Mucosa of descending colon (tissue), 3 donors: ENCODE measurements at regions not wholly inside any gene's neighbourhood (a gene's known extent, or its start where the extent isn't known, plus 50 kb on each side); places are given as distances from the start of the nearest gene placed in this dataset.

Source experiments
- ATAC-seq: fragments of 200-7000 bp; cut with Tn5 transposase; one replicate; pipeline ENCODE4 v1.9.1; 2020; ENCODE audit warnings: mild to moderate bottlenecking, moderate library complexity
- DNase-seq, 3 donors: peaks; one replicate each; pipeline ENCODE4 v3.0.0-alpha.2; 2020
- H3K36me3 ChIP-seq: fragments of 200-600 bp; one replicate; pipeline ENCODE4 v1.8.0; 2021; ENCODE audit warnings: low read depth, mild to moderate bottlenecking
- H3K4me1 ChIP-seq: fragments of 200-600 bp; one replicate; pipeline ENCODE4 v1.8.0; 2021; ENCODE audit warnings: low read depth, mild to moderate bottlenecking
- H3K4me3 ChIP-seq: fragments of 200-600 bp; one replicate; pipeline ENCODE4 v1.8.0; 2021; ENCODE audit warnings: mild to moderate bottlenecking
- H3K9me3 ChIP-seq: fragments of 200-600 bp; one replicate; pipeline ENCODE4 v1.8.0; 2021; ENCODE audit warnings: mild to moderate bottlenecking
- intact Hi-C, 2 donors: fragments of 100-400 bp; cut with DNase I in 1 of 2; cut with micrococcal nuclease in 1 of 2; formaldehyde crosslinking; loops; one replicate each; pipeline versions ENCODE4 v1.11.0 to v1.11.1; 2022; cut with DNase I, micrococcal nuclease
- TF ChIP-seq, protein P1 (sequence below): fragments of 200-600 bp; IDR thresholded peaks from one replicate; pipeline ENCODE4 v1.8.0; 2022; ENCODE audit warnings: antibody characterized with exemption, mild to moderate bottlenecking
- donor health status: DM: no; HTN: no; CAD: no; lungs with moderate emphysema.
- donor health status: DM: no; HTN: no; CAD: no.
- donor health status: DM: no; HTN: yes; CAD: no.

GRCh38 chr15:96701443-96701842 lies 370.9 kb downstream of the NR2F2 start:
- H3K4me3 ChIP-seq = no peak overlapping the region
- no peaks in the 10 kb centered on the region for H3K36me3 ChIP-seq
- DNase-seq = no peak
- no peaks in the 10 kb centered on the region for H3K4me1 ChIP-seq
- TF ChIP-seq, protein P1, sequence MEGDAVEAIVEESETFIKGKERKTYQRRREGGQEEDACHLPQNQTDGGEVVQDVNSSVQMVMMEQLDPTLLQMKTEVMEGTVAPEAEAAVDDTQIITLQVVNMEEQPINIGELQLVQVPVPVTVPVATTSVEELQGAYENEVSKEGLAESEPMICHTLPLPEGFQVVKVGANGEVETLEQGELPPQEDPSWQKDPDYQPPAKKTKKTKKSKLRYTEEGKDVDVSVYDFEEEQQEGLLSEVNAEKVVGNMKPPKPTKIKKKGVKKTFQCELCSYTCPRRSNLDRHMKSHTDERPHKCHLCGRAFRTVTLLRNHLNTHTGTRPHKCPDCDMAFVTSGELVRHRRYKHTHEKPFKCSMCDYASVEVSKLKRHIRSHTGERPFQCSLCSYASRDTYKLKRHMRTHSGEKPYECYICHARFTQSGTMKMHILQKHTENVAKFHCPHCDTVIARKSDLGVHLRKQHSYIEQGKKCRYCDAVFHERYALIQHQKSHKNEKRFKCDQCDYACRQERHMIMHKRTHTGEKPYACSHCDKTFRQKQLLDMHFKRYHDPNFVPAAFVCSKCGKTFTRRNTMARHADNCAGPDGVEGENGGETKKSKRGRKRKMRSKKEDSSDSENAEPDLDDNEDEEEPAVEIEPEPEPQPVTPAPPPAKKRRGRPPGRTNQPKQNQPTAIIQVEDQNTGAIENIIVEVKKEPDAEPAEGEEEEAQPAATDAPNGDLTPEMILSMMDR = no peak
- H3K9me3 ChIP-seq = no peaks in the 10 kb centered on the region
- intact Hi-C loops = no loop called here
- no peak for ATAC-seq

- no peak for DNase-seq
- intact Hi-C loops = no loop called here
- Histone ChIP-seq H3K4me3 (no peak overlapping the region), H3K4me1 (no peaks in the 10 kb centered on the region), H3K36me3 (no peaks in the 10 kb centered on the region), H3K9me3 (no peaks in the 10 kb centered on the region)
- TF ChIP-seq, protein P1 = no peak
- no peak for ATAC-seq
Measured at GRCh38 chr15:96701877-96702276, 371.4 kb downstream of the NR2F2 start.

DNA sequence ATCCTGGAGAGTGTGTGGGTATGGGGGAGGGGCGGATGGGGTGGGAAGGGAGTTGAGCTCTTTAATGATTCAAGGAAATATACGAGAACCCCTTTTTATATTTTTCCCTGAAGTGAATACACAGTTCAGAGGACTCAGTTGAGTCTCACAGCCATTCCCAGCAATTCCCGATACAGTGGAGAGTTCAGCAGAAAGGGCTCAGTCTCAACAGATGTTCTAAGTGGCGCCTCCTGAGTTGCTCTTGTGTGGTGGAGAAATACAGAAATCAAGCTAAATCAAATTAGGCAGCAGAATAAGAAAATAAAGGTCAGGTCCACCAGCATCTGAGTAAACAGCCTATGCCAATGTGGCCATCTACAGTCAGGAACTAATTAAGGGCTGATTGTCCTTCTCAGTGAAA lies 372.1 kb downstream of the NR2F2 start:
- no peak for DNase-seq
- no peaks in the 10 kb centered on the region for H3K9me3 ChIP-seq
- H3K4me1 ChIP-seq = no peaks in the 10 kb centered on the region
- no peak overlapping the region for H3K4me3 ChIP-seq
- intact Hi-C loops = no loop called here
- TF ChIP-seq, protein P1 = no peak
- no peak for ATAC-seq
- H3K36me3 ChIP-seq = no peaks in the 10 kb centered on the region

- intact Hi-C loops = no loop called here
- TF ChIP-seq, protein P1 = no peak
- H3K9me3 ChIP-seq = no peaks in the 10 kb centered on the region
Measured at GRCh38 chr15:96703091-96703490, 372.6 kb downstream of the NR2F2 start.

DNA sequence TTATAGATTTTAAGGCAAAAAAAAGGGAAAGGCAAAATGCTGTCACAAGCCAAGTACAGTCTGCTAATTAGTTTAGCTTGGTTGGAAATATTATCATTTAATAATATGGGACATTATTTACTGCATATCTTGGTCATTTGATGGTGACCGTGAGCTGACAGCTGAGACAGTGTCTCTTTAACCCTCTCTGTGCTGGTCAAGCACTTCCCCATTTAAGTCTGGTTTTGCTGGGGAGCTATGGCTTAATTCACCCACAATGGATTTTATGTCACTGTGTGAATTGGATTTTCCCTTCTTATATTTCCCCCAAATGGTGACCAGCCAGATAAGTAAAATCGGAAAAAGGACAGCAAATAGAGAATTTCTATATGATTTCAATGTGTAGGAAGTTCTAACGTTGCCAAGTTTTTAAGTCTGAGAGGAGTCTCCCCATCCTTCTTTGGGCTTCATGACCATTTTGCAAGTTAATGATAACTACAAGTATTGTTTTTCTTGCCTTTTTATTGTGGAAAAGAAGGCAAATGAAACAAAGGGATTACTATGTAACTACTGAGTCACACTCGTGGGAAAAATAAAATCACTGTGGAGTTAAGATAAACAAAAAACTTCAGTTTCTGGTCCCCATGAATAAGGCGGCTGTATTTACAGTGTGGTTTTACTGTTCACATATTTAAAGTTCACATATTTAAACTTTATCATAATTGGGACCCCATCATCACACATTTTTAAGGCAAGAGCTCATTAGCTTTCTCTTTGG lies 373.5 kb downstream of the NR2F2 start:
- Histone ChIP-seq H3K4me3 (no peak overlapping the region), H3K4me1 (no peaks in the 10 kb centered on the region), H3K9me3 (no peaks in the 10 kb centered on the region), H3K36me3 (no peaks in the 10 kb centered on the region)
- TF ChIP-seq, protein P1 = no peak
- no peak for DNase-seq
- no peak for ATAC-seq
- intact Hi-C loops = no loop called here

More at GRCh38 chr15:96703091-96703490, 372.6 kb downstream of the NR2F2 start:
- no peak for ATAC-seq
- DNase-seq = no peak
- Histone ChIP-seq H3K4me1 (no peaks in the 10 kb centered on the region), H3K36me3 (no peaks in the 10 kb centered on the region), H3K4me3 (no peak overlapping the region)
